ENCODE measurements at regions not wholly inside any gene's neighbourhood (a gene's known extent, or its start where the extent isn't known, plus 50 kb on each side); places are given as distances from the start of the nearest gene placed in this dataset.

DNA sequence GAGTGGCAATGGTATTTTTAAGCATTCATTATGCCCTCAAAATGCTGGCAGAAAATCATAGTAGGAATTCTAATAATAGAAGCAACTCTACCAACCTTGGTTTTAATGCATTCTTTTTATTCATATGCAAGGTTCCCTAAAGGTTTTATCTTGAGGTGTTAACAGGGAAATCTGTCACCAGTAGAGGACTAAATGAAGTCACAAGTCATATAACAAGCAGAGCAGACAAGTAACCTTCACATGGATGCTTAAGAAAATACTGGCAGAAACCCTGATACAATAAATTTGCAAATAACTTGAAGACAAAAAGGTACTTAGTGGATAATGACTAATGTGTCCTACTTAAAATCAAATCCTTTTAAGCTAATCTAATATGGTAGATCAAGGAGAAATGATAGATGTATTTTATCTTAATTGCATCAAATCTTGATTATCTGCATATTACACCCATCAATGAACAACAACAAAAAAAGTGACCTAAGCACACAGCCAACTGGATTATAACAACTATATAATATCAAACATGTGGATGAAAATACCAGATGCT, 73.3 kb downstream of the RFC3 start:
- DNase-seq (ENCODE audit: low spot score) = no peak

DNA sequence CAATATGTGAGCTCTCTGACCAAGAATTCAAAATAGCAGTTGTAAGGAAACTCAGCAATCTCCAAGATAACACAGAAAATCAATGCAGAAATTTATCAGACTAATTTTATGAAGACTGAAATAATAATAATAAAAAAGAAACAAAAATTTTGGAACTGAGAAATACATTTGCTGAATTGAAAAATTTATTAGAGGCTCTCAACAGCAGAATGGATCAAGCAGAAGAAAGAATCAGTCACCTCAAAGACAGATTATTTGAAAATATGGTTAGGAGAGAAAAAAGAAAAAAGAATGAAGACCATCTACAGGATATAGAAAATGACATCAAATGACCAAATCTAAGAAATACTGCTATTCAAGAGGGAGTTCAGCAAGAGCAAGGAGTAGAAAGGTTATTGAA, 75.6 kb downstream of the RFC3 start:
- no peak for DNase-seq (ENCODE audit: low spot score)

DNA sequence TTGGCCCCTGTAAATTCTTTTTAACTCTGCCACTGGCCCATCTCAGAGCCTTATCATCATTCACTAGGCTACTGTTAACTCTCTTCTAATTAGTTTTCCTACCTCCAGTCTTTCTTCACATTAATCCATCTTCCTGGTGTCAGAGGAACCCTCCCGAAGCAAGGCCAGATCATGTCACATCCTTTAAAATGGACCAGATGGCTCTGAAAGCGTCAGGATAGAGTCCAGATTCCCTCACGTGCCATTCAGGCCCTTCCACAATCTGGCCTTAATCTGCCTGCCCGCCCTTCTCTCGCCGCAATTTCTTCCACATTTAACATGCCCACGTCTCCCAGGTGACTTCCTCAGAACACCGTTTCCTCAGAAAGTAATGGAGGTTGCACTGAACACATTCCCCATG, 86.5 kb downstream of the RFC3 start:
- DNase-seq (ENCODE audit: low spot score) = no peak

DNA sequence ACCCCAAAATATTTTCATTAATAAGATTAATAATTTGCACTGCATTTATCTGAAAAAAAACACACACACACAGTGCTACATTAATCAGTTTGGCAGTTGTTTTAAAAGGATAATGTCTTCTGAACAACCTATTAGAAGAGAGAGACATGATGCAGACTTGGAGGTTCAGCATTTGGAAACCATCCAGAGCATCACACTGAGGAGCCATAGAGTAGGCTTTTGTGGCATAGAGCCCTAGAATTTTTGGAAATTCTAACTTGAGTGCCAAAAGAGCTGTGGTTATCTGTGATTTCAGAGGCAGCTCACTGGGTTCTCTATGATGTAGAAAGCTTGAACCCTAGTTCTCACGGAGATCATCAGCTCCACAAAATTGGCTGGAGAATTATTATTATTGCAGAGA, 90.2 kb downstream of the RFC3 start:
- no peak for DNase-seq (ENCODE audit: low spot score)

DNA sequence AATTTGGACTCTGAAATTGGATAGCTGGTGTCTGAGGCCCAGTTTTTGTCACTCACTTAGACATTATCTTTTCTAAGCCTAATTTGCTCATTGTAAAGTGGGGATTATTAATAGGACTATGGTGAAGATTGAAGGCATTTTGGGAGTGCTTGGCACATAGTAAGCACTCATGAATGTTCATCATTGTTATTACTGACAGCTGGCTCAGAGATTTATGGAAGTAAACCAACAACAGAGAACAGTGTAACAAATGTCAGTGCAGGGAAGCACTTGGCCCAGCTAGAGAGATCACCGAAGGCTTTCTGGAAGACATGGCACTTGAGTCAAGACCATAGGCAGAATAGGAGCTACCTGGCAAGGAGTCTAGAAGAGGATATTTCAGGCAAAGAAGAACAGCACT, 92.3 kb downstream of the RFC3 start:
- no peak for DNase-seq (ENCODE audit: low spot score)

DNA sequence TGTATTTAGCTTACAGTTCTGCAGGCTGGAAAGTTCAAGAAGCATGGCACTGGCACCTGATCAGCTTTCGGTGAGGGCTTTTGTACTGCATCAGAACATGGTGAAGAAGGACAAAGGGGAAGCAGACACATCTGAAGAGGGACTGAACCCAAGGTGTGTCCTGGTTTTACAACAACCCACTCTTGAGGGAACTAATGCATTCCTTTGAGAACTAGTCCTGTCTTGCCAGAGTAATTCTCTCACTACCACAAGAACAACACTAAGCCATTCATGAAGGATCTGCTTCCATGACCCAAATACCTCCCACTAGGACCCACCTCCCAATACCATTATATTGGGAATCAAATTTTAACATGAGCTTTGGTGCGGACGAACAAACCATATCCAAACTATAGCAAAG, 93.6 kb downstream of the RFC3 start:
- DNase-seq (ENCODE audit: low spot score) = no peak

DNA sequence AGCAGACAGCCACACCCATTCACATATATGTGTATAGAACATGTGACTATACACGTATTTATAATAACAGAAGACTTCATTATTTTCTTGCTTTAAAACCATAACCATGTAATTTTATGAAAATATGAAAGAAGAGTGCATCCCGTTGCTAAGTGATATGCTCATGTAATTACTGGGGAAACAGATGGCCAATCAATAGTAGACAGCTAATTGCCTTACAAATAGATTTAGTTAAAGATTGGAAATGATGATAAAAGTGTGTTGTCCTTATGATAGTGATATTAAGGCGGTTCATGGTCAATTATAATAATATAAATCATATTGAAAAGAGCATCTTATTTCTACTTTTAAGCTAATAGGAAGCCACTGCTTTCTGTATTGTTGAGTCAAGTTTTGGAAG, 95.9 kb downstream of the RFC3 start:
- DNase-seq (ENCODE audit: low spot score) = no peak

DNA sequence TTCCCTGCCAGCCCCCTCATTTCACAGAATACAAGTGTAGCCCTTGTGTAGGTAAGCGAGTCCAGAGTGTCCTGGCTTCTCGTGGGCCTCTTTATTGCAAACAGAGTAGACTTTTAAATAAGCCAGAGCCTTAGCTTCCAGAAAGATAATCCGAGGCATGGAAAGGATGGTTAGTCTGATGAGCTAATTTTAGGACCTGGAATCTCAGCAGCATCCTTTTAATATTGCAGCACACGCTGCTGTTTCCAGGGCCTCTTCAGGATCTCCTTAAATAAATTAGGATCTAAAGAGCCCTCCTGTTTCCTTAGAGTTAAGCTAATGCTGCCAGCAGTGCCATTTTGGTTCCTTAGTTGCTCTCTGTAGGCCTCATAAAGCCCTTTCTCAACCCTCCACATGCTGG, 99.2 kb downstream of the RFC3 start:
- DNase-seq (ENCODE audit: low spot score) = no peak

DNA sequence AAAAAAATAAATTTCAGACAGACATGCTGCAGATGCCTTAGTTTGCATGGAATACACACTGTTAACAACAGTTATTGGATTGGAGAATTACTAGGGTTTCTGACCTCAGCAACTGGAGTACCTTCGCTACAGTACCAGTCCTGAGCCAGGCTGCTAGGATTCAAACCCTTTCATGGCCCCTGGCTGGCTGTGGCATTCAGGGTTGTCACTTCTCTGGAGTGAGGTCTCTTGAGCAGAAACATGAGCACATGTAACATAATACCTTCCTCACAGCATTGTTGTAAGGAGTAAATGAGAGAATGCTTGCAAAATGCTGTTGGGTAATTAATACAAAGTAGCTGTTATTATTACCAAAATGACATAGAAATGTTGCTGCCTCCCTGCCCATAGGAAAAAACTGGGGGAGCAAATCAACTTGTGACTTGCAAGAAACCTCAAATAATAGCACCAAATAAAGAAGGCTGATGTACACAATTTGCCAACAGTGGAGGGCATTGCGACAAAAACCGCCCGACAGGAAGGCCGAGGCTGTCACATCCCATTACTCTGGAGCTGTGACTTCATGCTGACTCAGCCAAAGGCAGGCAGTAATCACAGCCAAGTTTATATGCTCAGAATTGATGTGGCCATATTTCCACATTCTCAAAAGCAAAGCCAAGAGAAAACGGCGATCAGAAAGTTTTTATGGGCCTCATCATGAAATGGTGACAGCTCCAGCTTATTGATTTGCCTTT, 100.4 kb downstream of the RFC3 start:
- no peak for DNase-seq (ENCODE audit: low spot score)

DNA sequence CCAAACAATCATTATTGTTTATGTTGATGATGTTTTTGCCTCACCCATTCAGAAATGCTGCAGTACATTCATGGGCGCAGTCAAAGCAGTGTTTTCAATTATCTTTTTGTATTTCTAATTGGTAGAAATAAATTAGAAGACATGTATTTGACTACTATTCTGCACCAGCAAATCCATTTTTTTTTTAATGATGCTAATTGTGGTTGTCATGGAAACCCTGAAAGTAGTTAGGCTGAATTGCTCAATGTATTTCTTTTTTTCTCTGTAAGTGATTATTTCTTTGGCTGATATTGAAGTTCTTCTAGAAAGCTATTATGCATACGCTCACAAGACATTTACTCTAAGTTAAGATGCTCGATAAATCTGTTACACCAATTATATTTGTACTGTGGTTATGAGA, 101.2 kb downstream of the RFC3 start:
- no peak for DNase-seq (ENCODE audit: low spot score)

DNA sequence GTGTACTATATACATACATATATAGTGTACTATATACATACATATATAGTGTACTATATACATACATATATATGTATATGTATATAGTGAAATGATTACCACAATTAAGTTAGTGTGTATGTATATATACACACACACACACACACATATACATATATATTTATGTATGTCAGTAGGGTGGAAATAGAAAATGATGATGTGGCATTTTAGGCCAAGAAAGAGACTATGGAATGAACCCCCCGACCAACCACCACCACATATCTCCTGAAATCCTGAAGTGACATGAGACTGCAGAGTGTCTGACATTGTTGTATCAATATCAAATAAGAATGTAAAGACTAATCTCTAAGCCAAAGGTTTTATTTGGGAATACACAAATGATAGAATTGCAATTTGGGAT, 107.6 kb downstream of the RFC3 start:
- DNase-seq (ENCODE audit: low spot score) = no peak

DNA sequence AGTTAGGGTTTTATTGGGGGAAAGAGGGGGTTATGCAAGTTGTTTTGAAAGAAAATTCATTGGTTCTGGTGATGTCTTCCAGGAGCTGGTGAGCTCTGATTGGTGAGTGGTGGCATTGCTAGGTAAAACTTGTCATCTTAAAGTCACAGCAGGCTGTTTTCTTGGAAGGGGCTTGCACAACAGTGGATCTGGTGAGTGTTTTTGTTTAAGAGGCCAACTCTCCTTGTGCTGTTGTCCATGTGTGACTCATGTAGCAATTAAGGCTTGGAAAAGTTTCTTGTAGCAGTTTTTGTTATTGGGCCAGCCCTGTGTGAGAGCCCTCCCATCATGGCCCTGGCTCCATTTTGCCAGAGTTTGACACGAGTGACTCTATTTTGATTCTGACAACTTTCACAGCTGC, 109.4 kb downstream of the RFC3 start:
- no peak for DNase-seq (ENCODE audit: low spot score)

DNA sequence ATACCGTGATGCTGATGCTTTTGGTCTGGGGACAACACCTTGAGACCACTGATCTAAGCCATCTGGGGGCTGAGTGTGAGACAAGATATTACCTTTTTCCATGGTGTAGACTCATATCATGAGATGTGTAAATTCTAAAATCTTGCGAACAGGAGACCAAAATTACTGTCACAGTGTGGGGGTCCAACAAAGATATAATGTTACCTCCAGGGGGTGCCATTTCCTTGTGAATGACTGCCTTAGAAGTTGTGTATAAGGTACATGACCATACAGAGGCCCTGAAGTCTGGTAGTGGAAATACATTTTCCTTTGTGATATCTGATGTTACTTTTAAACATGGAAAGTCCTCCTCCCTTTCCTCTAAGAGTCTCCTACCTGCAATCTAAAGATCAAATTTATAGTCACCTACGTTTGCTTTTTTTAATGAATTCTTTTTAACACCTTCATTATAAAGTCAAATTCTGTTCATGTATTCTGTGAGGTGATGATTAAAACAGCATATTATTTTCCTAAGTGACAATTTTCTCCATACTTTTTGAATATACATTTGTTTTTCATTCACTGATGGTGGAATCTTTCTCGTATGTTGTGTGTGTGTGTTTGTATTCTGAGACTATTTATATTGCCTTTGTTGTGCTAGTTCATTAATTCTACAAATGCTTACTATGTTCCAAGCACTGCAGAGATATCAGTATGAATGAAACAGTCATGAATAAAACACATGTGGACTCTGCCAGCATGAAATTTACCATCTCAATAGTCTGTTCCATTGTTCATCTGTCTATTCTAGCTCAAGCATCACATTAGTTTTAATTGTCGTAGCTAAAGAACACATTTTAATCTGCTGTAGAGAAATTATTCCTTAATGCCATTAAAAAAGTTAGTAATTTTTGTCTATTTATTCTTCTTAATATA, 113.7 kb downstream of the RFC3 start:
- no peak for DNase-seq (ENCODE audit: low spot score)

DNA sequence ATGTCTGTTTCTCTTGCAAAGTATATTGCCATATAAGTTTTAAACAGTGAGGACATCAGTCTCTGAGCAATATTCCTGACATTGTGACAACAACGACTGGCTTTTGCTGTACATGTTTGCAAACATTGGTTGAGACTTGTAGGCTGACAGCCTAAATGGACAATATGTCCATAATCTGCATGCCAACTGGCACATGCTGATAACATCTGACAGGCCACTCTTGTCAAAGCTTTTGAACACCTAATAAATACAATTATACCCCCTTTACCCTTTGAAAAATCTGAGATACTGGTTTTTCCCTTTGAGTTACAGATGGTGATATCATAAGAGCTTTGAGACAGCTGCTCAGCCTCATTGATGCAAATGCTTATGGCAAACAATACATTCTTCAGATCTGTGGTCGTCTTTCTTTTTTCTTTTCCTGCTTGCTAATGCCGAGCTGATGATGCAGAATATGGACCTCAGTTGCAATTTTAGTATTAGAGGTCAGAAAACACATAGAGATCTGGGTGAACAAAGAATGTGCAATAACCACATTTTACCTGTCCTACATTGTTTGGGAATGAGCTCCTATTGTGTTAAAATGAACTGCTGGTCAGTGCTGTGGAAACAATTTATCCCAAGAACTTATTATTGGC, 114.9 kb downstream of the RFC3 start:
- DNase-seq (ENCODE audit: low spot score) = no peak

DNA sequence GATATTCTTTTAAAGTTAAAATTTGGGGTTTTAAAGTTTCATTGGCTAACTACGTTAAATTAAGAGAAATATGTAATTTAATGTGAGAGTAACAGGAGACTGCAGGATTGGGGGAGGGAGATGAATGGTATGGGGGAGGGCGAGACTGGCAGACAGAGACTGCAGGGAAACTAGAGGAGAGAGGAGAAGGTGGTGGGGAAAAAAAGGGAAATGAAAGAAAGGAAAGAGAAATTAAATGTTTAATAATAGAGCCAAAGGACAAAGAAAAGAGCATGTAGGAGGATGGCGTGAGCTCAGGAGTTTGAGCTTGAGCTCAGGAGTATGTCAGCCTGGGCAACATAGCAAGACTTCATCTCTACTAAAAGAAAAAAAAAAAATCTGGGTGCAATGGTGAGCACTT, 115.9 kb downstream of the RFC3 start:
- DNase-seq (ENCODE audit: low spot score) = no peak

DNA sequence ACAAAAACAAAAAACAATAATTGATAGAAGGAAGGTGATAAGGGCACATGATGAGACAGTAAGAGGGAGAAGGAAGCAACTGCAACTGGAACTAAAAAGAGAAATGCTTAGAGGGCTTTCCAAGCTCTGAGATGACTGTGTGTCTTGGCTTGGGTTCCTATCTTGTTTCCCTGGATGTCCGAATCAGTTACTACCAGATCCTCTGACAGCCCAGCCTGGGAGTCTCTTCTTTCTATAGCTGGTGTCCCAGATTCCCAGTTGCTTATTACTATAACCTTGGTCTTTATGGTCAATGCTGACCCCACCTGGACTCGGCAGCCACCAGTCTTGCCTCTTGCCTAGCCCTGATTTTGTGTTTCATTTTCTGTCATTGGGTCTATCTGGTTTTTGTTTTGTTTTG, 116.4 kb downstream of the RFC3 start:
- no peak for DNase-seq (ENCODE audit: low spot score)

DNA sequence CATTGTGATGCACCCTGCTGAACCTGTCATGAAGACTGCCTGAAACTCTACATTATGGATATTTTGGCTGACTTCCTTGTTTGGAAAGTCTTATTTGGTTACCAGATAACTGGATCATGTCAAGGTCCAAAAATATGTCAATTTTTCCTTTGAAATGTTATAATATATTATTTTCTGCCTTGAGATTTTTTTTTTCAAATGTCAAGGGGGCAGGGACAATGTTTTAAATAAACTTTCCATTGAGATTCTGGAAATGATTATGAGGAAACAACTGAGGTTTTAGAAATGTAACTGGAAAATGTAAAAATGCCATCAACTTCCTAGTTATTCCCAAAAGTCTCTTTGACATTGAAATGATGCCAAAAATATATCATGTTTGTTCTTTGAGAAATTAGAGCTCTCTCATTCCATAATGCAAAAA, 117.0 kb downstream of the RFC3 start:
- no peak for DNase-seq (ENCODE audit: low spot score)

DNA sequence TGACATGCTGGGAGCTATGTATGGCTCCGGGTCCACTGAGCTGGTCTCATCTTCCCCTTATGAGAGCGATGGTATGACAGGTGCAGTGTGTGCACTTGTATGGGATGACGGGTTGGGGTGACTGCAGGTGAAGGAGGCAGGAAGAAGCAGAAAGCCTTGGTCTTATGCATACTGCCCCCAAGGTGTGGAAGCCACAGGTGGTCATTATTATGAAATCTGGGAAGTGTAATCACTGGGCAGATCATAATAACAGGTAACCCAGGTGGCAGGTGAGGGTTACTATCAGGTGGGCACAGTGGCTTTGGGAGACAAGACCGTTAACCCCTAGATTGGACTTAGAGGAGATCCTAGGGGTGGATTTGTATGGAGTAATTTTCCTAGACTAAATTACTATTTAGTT, 118.0 kb downstream of the RFC3 start:
- no peak for DNase-seq (ENCODE audit: low spot score)

DNA sequence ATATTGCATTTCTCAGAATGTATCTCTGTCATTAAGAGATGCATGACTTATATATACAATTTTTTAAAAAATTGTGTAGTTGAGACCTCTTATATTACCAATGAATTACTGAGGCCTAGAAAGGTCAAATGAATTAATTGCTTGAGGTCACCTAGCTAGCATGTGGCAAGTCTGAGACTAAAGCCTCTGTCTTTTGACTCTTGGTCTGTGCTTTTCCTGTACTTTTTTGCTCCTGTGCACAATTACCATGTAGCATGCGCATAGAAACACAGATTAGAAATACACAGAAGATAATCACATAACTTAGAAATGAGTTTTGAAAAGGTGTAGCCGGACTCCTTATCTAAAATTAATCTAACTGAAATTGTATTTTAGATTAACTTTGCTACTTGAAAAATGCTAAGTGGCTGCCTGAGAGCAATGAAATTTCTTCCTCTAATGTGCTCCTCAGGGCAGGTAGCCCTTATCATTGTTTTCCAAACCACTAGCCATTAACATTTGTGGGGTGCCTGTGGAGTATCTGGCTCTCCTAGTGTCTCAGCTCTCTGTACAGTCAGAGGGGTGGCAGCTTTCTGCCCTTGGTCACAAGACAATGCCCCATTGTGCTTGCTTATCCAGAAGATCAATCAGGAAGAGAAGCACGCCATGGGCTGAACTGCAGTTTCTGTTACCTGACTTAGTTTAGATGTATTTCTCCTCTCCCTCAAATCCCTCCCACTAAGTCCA, 119.6 kb downstream of the RFC3 start:
- no peak for DNase-seq (ENCODE audit: low spot score)

DNA sequence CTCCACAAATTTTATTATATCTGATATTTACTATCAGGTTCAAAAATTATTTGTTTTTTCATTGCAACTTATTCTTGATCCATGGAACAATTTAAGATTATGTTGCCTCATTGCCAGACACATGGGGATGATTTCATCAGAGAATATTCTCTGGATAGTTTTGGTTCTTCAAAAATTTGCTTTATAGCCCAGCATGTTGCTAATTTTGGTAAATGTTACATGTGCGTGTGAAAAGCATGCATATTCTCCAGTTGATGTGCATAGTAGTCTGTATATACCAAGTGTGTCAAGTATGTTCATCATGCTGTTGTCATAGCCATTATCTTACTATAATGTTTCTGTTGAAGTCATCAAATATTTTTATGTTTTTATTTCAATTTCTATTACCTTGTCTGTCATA, 122.3 kb downstream of the RFC3 start:
- no peak for DNase-seq (ENCODE audit: low spot score)

DNA sequence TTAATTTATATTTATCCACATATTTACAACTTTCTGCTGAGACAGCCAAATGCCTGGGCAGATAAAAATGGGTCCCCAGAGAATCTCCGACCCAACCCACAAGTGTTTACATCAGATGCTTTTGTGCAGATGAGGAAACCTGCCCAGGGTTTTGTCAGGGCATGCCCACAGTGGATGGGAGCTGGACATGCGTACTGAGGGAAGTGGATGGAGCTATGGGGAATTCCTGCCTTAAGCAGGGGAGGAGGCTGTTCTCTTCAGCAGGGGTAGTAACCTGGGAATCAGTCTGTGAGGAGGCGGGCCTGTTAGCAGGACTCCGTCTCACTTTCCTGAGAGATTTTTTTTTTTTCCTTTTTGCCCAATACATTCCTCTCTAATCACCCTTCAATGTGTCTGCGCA, 122.9 kb downstream of the RFC3 start:
- DNase-seq (ENCODE audit: low spot score) = no peak

DNA sequence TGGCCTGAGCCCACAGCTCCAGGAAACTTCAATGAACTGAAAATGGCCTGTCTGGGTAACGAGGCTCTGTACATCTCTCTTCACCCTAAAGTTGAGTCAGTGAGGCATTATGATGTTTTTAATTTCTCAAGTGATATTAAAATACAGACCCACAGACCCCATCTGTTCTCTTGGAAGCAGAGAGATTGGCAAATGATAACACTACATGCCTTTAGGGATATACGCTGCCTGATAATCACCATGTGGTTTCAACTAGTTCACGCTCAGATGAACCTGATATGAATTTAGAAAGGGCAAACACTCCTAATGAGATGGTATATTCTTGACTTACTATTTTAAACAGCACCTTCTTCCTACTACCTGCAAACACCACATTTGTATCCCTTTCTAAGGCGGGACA, 127.5 kb downstream of the RFC3 start:
- no peak for DNase-seq (ENCODE audit: low spot score)

All from CD4-positive, alpha-beta T cell treated with Interleukin-15 for 4 hours (primary cell).